HG03354 (cell line): ENCODE measurements at regions not wholly inside any gene's neighbourhood (a gene's known extent, or its start where the extent isn't known, plus 50 kb on each side); places are given as distances from the start of the nearest gene placed in this dataset.
"Not testable (repeated sequence)": the region's sequence is repeated elsewhere in the genome, so short reads cannot be mapped to it uniquely, and the experiment has no call there.

ENCODE experiments used
- ATAC-seq: cut with Tn5 transposase; IDR thresholded peaks from one replicate; pipeline ENCODE4 v1.9.1; 2021; ENCODE audit warnings: mild to moderate bottlenecking; ENCODE audit not compliant: unreplicated experiment, poor library complexity, severe bottlenecking

DNA sequence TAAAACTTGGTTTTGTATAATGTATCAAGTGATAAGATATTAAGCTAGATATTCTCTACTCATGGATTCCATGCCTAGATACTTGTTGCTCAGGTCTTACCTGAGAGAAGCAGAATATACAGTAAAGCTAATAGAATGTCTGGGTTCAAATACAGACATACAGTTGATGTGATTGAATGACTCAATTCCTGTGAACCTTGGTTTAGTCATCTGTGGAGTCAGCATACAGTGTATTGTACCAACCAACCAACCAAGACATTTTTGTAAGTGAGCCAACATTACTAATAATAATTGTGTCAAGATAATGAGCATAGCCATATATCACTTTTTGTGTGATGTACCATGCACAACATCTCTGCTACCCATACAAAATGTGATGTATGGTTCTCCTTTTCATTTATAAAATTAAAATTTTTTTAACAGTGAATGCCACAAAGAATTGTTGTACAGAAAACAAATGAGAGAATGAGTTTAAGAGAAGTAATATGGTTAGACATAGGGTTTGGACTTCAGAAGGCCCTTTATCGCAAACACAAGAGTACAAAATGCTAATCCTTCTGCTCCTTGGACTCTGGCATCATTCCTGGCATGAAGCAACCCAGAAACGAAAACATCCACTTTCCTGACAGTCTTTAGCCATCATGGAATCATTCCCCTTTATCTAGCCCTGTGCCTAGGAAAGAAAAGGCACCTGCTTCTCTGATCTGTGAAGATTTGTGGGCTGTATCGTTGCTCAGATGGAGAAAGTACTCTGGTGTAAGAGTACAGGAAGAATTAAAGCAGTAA, 977.2 kb upstream of the USP15 start:
- no peak for ATAC-seq

DNA sequence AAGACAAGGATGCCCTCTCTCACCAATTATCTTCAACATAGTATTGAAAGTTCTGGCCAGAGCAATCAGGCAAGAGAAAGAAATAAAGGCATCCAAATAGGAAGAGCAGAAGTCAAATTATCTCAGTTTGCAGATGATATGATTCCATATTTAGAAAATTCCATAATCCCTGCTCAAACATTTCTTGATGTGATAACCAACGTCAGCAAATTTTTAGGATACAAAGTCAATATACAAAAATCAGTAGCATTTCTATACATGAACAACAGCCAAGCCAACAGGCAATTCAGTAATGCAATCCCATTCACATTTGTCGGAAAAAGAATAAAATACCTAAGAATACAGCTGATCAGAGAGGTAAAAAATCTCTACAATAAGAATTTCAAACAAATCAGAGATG, 969.7 kb upstream of the USP15 start:
- ATAC-seq = no peak

DNA sequence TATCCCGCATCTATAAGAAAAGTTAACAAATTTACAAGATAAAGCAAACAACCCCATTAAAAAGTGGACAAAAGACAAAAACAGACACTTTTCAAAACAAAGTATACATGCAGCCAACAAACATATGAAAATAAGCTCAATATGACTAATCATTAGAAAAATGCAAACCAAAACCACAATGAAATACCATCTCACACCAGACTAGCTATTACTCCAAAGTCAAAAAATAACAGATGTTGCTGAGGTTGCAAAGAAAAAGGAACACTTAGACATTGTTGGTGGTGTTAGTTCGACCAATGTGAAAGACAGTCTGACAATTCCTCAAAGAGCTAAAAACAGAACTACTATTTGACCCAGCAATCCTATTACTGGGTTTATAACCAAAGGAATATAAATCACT, 968.6 kb upstream of the USP15 start:
- no peak for ATAC-seq

- ATAC-seq = not testable (repeated sequence)
Measured at GRCh38 chr12:61294011-61294410, 966.2 kb upstream of the USP15 start.

GRCh38 chr12:61301817-61302216, 958.4 kb upstream of the USP15 start:
- no peak for ATAC-seq

DNA sequence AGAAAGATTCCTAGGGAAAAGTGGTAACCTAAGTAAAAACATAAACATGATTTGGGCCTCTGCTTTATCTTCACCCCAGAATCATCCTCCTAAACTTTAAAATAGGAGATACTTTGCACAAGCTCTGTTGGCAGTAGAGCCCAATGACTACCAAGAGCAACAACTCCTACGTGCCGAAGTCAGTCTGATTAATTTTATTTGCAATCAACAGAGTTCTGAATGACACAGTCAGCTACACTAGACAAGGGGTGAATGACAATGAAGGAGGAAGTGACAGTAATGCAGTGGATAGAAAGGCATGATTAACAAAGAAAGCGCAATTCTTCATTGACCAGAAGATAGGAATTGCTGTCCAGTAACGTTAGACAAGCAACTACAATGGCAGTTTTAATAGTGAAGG, 957.9 kb upstream of the USP15 start:
- no peak for ATAC-seq

DNA sequence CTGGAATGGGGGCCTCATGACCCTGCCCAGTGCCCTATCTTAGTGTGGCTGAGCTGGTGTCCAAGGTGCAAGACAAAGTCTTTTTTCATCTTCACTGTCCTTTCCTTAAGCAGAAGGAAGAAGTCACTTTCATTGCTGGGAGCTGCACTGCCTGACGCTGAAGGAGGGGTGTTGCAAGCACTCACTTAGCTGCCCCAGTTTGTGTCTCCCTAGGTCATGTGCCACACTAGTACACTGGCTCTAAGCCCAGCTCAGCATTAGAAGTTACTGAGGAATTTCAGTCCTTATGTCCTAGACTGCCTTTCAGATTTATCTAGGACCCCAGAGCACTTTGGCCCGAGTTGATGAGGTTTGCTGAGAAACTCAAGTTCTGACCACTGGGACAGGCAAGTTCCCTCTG, 952.0 kb upstream of the USP15 start:
- ATAC-seq = no peak

DNA sequence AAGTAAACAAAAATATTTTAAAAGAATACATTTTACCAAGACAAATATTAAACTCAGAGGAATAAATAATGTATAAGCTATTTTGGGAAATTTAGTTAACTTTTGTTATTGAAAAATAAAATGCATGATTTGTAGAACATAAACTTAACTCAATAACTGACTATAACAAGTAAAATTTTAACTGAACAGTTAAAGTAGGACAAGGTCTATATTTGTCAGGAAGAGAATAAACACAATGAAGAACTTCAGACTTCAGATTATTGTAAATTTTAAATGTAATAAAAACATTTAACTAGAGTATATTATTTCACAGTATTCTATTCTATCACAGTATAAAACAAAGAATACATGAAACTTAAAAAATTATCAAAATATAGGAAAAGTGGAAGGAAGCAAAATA, 948.8 kb upstream of the USP15 start:
- no peak for ATAC-seq

DNA sequence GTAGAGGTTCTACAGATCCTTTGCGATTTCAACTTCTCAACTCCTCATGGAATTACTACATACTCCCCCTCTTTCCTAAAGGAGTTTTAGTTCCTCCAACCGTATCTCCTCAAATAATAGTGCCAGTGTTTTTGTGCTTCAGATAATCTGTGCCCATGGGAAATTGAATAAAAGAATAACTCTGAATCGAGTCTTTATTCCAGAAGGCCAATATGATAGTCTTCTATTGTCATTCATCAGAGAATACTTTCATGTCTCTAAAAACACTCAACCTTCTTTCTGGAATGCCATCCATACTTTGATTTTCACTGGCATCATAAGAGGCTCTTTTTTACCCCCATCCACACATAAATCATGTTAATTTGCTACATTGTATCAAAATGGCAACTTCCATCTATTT, 911.3 kb upstream of the USP15 start:
- ATAC-seq = no peak

DNA sequence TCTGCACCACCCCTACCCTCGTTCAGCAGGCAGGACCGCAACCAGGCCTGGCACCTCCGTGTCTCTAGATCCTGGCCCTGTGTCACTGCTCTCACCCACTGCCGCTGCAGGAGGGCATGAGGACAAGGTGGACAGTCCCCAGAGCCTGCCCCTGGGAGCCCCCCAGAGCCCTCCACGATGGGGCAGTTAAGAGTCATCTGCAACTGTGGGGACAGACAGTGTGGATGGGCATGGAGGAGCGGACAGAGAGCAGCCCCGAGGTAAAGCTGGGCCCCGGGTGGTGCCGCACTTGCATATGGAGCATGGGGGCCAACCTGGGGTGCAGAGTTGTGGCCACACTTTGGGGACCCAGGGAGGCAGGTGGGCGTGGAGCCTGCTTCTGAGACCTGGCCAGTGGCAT, 905.1 kb upstream of the USP15 start:
- no peak for ATAC-seq

GRCh38 chr12:61356485-61356884, 903.7 kb upstream of the USP15 start:
- ATAC-seq = no peak

GRCh38 chr12:61357496-61357895, 902.7 kb upstream of the USP15 start:
- no peak for ATAC-seq

DNA sequence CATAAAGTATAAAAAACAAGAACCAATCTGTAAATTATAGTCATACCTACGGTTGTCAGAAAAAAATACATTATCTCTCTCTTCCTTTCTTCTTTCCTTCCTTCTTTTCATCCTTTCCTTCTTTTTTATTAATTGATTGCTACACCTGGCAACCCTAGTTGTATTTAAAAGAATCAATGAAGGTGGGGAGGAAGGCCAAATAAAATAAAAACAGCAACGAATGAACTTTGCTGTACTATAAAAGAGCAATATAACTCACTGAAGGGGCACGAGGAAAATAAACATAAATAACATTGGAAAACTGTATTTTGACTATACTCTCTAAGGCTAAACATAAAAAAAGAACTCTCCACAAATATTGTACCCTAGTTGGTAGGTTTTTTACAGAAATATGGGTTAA, 898.2 kb upstream of the USP15 start:
- ATAC-seq = no peak

GRCh38 chr12:61365001-61365400, 895.2 kb upstream of the USP15 start:
- ATAC-seq = no peak

DNA sequence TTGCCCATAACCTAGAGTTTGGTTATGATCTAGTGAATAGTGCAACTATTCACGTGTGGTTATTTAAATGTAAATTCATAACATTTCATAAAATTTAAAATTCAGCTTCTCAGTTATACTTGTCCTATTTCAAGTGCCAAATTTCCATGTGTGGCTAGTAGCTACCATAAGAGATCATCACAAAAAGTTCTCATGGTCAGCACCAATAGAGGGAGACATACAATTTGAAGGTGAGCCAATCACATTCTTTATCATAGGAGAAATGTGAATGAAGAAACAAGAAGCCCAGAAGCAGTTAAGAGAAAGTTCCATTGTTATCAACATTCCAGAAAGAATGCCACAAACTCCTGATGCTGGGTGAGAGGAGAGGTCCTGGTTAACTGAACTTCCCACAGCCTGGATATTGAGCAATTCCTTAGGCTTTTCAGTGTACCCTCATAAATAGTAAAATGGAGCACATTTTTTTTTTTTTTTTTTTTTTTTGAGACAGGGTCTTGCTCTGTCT, 892.9 kb upstream of the USP15 start:
- ATAC-seq = no peak

DNA sequence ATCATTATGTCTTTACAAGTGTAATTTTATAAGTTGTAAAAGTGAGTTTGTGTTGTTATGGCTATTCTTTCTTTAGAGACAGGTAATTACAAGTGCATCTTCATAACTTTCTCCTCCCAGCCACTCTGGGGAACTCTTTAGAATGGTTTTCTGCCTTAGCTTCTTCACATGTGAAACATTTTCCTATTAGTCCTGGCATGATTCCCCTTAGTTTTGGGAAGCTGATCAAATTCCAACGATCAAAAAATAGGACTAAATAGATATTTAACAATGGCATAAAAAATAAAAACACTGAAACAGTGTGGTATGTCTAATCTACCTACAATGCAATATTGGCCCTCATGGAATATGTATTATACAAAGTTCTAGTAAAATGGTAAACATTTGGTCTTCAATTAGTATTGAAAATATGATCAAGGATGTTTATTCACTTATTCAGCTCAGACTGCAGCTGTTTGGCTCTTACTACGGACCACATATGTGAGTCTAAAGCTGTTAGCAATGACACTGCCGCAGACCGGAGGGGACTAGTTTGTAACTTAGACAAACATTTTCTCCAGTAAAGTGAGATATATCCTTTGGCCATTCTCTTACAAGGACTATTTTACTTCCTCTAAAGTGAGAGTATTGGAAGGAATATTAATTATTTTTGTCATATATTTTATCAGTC, 890.8 kb upstream of the USP15 start:
- ATAC-seq = no peak

- no peak for ATAC-seq
Measured at GRCh38 chr12:61384511-61384910, 875.7 kb upstream of the USP15 start.

DNA sequence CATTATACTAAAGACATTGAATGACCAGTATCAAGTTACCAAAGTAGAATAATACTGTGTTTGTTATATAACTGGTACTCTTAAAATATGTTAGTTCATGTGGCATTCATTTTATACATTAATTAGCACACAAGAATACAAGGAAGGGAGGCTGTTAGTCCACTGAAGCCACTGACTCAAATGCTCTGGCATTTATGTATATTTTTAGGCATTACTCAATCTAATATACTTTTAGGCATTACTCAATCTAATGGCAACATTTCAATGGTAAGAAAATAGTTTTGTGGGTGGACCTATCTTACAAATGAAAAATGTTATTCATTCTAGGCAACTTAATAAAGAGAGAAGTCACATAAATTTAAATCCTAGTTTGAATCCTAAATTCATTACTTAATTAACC, 874.4 kb upstream of the USP15 start:
- ATAC-seq = no peak

- no peak for ATAC-seq
Measured at GRCh38 chr12:61397668-61398067, 862.5 kb upstream of the USP15 start.

- no peak for ATAC-seq
Measured at GRCh38 chr12:61412201-61412600, 848.0 kb upstream of the USP15 start.

DNA sequence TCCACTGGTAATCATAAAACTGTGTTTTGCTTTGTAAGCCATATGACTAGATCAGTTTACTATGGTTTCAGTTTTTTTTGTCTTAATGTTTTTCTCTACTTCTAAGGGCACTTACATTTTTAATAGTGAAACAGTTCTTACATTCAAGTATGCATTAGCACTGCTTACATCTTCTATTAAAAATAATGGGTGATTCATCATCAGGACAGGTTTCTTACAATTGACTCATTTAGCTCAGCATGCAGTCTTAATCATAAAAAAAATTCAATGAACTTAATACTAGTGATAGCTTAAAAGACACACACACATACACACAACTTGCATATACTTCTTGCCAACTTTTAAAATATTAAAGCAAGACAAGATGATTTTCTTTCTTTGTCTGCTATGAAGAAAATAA, 845.7 kb upstream of the USP15 start:
- ATAC-seq = no peak
